Brain pericyte (primary cell): ENCODE measurements at regions not wholly inside any gene's neighbourhood (a gene's known extent, or its start where the extent isn't known, plus 50 kb on each side); places are given as distances from the start of the nearest gene placed in this dataset.
"Not testable (repeated sequence)": the region's sequence is repeated elsewhere in the genome, so short reads cannot be mapped to it uniquely, and the experiment has no call there.

Experiments
- DNase-seq: peaks from one replicate; pipeline ENCODE4 v3.0.0-alpha.2; 2012; ENCODE audit warnings: low read depth, low spot score

GRCh38 chr12:45490232-45490881, 239.1 kb upstream of the ARID2 start:
- no peak for DNase-seq

GRCh38 chr12:45494279-45494678, 235.2 kb upstream of the ARID2 start:
- DNase-seq: no peak

DNA sequence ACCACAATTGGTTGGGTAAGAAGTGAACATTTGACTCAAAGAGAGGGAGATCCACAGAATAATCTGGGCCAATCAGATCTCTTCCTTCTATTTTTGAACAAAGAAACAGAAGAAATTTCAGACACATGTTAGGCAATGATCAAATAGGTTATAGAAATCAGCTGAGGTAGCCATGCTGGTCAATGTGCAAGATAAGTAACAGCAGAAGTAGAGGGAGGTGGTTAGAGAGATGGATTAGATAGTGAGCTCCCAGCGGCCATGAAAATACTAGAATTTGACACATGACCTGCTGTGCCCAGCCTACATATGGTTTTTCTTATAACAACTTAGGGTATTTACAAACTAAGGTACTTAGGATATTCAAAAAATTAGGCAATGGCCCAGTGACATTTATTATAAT, 230.9 kb upstream of the ARID2 start:
- no peak for DNase-seq

GRCh38 chr12:45502481-45503128, 226.9 kb upstream of the ARID2 start:
- no peak for DNase-seq

DNA sequence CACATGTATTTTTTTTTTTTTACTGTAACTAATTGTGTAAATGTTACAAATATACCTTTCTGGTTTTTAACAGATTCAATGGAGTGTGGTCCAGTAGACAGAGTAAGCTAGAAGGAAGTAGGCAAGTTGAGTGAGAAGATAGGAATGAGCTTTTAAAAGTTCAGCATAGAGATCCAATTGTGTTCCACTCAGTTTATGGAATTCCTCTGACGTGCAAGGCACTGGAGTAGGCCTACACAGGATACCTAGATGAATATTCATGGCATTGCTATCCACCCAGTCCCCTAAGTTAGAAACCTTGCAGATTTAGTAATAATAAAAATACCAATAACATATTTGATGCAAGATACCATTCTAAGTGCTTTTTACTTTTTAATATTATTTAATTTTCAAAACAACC, 225.6 kb upstream of the ARID2 start:
- no peak for DNase-seq

DNA sequence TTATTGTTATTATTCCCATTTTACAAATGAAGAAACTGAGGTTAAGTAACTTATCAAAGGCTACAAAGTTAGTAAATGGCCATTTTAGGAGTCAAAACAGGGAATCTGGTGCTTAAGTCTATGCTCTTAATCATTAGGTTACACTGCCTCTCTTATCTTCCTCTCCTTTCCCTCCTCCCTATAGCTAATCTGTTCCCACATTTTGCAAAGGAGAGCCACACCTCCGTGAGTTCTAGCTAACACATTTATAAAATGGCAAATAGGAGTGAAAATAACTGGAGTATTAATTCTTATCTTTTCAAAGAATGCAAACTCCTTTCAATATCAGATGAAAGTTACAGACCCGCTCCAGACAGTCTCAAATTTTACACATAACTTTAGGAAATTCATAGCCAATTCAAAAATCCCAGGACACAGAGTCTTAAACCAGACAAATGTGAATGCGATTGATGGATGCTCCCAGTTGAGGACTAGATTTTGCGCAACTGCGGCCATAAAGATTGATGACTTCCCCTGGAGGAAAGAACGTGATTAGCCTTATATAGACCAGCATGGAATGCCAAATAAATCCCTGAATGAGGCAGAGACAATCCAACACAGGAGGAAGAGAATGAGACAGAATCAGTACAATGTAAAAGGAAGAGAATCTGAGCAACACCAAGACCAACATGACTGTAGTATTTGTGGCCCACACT, 225.0 kb upstream of the ARID2 start:
- no peak for DNase-seq

GRCh38 chr12:45509187-45509586, 220.3 kb upstream of the ARID2 start:
- no peak for DNase-seq

GRCh38 chr12:45509621-45510020, 219.9 kb upstream of the ARID2 start:
- DNase-seq: no peak

DNA sequence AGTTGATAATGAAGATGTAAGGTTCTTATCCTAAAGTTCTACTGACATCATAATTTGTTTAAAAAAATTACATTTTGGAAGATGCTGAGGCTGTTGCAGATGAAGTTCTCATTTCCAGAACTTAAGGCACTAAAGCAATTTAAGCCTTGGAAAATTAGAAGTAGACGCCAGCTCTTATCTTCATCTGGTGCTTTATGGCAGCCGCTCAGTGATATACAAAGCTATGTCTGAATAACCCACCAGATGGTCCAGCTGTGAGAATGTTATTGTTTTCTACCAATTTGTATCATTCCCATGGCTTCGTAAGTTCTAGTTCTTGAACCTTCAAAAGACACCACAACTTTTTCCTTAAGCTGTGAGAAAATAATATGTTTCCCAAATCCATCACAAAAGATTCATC, 212.1 kb upstream of the ARID2 start:
- DNase-seq: no peak

DNA sequence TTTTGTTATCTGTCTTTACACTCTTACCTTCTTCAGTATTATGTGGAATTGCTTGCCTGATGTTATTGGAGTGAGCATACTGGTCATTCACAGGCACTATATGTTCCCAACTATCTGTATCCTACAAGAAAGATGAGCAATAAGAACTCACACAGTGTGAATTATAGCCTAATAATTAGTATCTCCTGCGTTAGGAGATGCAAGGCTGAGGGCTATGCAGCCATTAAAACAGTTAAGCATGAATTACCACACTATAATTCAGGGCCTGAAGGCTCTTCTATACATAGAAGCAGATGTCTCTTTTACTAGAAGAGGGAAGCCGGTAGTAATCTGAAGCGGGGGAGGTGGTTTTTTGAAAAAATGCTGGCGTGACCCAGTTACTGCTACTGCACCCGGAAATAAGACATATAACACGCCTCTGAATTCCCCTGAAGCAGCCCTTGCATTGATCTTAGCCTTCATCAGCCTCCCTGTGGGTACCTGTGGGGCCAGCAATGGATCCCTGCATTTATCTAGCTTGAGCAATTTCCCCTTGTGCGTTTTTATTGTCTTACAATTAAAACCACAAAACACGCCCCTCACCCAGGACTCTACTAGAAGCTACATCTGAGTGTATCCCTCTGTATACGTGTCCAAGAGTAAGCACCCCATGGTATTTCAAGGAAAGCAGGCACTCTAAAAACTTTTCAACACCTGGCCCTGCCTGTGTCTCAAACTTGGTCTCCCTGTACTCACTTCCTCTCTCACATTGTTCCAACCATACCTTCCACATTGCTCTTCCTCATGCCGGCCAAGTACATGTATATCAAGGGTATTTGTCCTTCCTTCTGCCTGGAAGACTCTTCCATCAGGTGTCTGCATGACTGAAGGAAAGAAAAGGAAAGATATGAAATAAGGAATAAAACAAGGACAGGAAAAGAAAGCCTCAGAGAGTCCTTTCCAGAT, 210.9 kb upstream of the ARID2 start:
- DNase-seq: no peak

DNA sequence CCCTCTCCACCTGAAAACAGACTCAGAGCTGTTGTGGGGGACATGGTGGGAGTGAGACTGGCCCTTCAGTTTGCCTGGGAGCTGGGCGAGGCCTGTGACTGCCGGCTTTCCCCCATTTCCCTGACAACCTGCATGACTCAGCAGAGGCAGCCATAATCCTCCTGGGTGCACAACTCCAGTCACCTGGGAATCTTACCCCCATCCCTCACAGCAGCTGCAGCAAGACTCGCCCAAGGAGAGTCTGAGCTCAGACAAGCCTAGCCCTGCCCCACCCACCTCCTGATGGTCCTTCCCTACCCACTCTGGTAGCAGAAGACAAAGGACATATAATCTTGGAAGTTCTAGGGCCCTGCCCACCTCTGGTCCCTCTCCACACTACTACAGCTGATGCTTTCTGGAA, 207.3 kb upstream of the ARID2 start:
- no peak for DNase-seq

GRCh38 chr12:45526823-45527222, 202.7 kb upstream of the ARID2 start:
- DNase-seq: not testable (repeated sequence)

DNA sequence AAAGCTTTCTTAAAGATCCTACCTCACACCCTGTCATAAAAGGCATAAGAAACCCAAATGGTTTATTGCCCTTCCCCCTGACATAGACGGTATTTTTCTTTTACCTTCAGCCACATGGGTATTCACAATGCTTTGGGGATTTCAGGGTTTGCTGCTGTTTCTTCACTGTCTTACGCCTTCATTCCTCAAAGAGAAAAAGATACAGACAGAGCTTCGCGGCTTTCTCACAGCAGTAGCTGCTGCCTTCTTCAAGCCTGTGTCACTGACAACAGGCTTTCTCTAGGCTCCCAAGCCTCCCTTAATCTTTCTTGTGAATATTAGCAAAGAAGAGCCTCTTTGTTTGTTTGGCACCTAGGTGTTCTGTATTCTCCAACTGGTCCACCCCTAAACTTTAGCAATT, 197.4 kb upstream of the ARID2 start:
- no peak for DNase-seq

DNA sequence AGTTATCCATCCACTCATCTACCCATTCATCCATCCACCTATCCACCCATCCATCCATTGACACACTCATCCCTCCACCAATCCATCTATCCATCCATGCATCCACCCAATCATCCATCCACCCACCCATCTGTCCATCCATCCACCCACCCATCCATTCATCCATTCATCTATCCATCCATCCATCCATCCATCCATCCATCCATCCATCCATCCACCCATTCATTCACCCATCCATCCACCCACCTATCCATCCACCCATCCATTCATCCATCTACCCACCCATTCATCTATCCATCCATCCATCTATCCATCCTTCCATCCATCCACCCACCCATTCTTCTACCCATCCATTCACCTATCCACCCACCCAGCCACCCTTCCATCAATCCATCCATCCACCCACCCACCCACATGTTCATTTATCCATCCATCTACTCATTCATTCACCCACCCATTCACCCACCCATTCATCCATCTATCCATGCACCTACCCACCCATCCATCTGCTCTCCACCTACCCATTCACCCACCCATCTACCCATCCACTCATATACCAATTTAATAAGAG, 193.8 kb upstream of the ARID2 start:
- DNase-seq: no peak

DNA sequence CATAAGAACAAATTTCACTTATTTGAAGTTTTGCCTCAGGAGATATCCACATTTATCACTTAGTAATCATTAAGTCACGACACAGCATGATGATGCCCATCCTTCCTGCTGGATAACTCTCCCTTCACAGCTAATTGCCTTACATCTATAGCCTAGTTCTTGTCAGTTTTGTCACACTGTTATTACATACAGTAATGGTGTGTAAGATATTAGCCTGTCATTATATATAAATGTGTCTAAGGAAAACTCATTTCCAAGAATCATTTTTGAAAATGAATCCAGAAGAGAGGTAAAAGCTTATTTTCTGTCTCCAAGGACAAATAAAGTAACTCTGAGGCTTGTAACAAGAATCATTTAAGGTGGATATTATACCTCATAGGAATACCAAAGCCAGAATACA, 193.2 kb upstream of the ARID2 start:
- no peak for DNase-seq

DNA sequence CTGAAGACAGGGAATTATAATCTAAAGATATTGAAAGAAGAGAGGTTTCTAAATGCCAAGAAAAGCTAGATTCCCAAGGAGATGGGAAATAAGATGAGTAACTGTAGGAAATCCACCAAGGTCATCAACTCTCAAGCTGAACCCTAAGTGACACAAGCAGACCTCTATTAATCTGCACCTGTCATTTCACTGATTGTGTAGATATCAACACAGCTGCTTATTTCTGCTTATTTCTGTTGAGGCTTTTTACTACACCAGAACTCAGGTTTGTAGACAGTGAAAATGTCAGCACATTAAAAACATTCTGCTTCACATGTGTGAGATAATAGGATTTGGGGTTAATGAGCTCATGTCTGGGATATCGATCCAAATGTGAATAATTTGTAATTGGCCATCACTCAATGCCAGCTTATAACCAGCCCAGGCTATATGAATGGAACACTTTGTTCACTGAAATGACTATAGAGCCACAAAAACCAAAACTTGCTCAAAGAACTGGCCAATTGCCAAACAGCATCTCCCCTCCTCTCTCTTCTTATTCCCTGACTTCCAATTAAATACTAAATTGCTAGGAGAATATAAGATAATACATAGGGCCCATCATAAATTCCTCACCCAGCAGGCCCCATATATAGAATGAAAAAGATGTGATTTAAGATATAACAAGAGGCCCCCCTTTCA, 188.7 kb upstream of the ARID2 start:
- no peak for DNase-seq

GRCh38 chr12:45543887-45544286, 185.6 kb upstream of the ARID2 start:
- peak; percentile 45 for DNase-seq

- DNase-seq: no peak
These were observed 183.0 kb upstream of the ARID2 start for GRCh38 chr12:45546545-45546944.

DNA sequence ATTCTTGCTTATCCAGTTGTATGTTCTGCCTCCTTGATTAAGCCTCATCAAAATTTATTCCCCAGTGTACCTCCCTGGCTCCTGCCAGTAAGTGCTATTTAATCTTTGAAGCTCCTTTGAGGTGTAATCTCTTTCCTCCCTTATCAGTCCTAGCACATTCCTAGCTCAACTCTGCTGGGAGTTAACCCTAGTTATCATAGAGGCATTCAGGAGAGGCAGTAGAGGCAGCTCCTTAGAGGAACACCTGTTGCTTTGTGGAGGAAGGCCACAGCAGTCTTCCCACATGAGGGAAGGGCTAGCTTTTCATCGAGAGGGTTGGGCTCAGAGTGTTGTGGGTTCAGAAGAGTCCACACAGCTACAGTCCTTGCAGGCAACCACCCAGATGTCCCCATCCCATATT, 182.4 kb upstream of the ARID2 start:
- no peak for DNase-seq

GRCh38 chr12:45547822-45548221, 181.7 kb upstream of the ARID2 start:
- DNase-seq: no peak

DNA sequence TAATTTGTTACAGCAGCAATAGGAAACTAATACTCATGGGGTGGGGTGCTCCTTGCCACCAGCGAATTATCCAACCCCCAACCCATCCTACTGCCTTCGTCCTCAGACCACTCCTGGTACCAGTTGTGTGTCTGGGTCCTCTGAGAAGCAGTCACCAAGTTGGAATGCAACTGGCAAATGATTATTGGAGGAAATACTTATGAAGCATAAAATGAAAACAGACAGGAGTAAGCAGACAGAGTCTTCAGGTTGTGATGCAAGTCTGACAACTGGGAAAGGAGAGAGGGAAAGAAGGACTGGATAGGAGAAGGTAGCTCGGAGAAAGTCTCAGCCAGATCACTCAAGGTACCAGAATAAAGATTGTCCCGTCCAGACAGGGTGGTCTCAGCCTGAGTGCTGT, 181.1 kb upstream of the ARID2 start:
- no peak for DNase-seq
